ENCODE measurements at regions not wholly inside any gene's neighbourhood (a gene's known extent, or its start where the extent isn't known, plus 50 kb on each side); places are given as distances from the start of the nearest gene placed in this dataset.

GRCh38 chr18:22074282-22075070, 94.9 kb upstream of the GATA6 start:
- TF ChIP-seq EP300 (IDR thresholded peaks at IDR 0.05) (no peak), CTCF (IDR thresholded peaks at IDR 0.05) (no peak)
